Spleen (tissue), 7 donors: ENCODE measurements at regions not wholly inside any gene's neighbourhood (a gene's known extent, or its start where the extent isn't known, plus 50 kb on each side); places are given as distances from the start of the nearest gene placed in this dataset.

Source experiments
- CTCF ChIP-seq, 11 experiments: fragments of 200-600 bp in 7 of 11; fragments of 450-650 bp in 4 of 11; sonication (generic) in 4 of 11; IDR thresholded peaks in 8 of 11; conservative IDR thresholded peaks in 3 of 11; 1 replicate in 7 of 11; 2 replicates in 4 of 11; pipeline versions ENCODE4 v1.4.0 to v1.8.0; 2016 to 2021; ENCODE audit warnings: antibody characterized with exemption in 11 of 11, inconsistent platforms in 4 of 11, mild to moderate bottlenecking in 1 of 11
- POLR2A ChIP-seq, 3 donors: fragments of 450-650 bp; IDR thresholded peaks; one replicate each; pipeline ENCODE4 v1.5.1; 2017; ENCODE audit warnings: antibody characterized with exemption in 3 of 3, mild to moderate bottlenecking in 1 of 3
- POLR2AphosphoS5 ChIP-seq, 3 donors: sonication (generic); formaldehyde crosslinking; IDR thresholded peaks; one replicate each; pipeline ENCODE4 v1.5.1; 2017; ENCODE audit warnings: antibody characterized with exemption in 3 of 3
- donor health status: DM: no; HTN: no; CAD: no; lungs with moderate emphysema.
- donor health status: DM: no; HTN: no; CAD: no.
- donor health status: DM: no; HTN: no; CAD: no.

GRCh38 chr2:184078496-184078895 lies 519.8 kb upstream of the ZNF804A start:
- TF ChIP-seq CTCF (IDR thresholded peaks at IDR 0.05 in 8 of 11, conservative IDR thresholded peaks at IDR 0.05 in 3 of 11), result no peak
- TF ChIP-seq POLR2AphosphoS5 (IDR thresholded peaks at IDR 0.05), result no peak
- TF ChIP-seq POLR2A (IDR thresholded peaks at IDR 0.05), result no peak
